B cell (primary cell): ENCODE measurements at regions not wholly inside any gene's neighbourhood (a gene's known extent, or its start where the extent isn't known, plus 50 kb on each side); places are given as distances from the start of the nearest gene placed in this dataset.

Experiments
- ATAC-seq: fragments of 200-7000 bp; cut with Tn5 transposase; one replicate; pipeline ENCODE4 v1.10.0; 2021; ENCODE audit warnings: low read depth, mild to moderate bottlenecking, moderate number of reproducible peaks, moderate library complexity
- CTCF ChIA-PET: fragments of 350-600 bp; sonication (Branson Sonifier 250); formaldehyde crosslinking; loops from one replicate; lab custom pipeline; 2021; ENCODE audit warnings: antibody characterized with exemption, inconsistent platforms; lab: Charles Lee
- POLR2A ChIA-PET: fragments of 350-600 bp; sonication (Branson Sonifier 250); formaldehyde crosslinking; loops from one replicate; lab custom pipeline; 2021; ENCODE audit warnings: antibody characterized with exemption; lab: Charles Lee
- DNase-seq: peaks from one replicate; pipeline ENCODE4 v3.0.0; 2013
- H2AFZ ChIP-seq: 2 replicates; pipeline ENCODE4 v1.6.1; 2012; ENCODE audit warnings: mild to moderate bottlenecking, low read depth, low read length; ENCODE audit not compliant: insufficient read depth, poor library complexity, severe bottlenecking
- H3K27ac ChIP-seq, 2 donors: 1 replicate in 1 of 2; 2 replicates in 1 of 2; pipeline ENCODE4 v1.5.1; 2012 to 2013; ENCODE audit warnings: low read length in 2 of 2, mild to moderate bottlenecking in 2 of 2, moderate library complexity in 1 of 2
- H3K27me3 ChIP-seq, 4 experiments: fragments of 200-600 bp in 1 of 4; sonication (generic) in 1 of 4; replicated peaks in 1 of 4; 1 replicate in 2 of 4; 2 replicates in 2 of 4; pipeline versions ENCODE4 v1.6.1 to v1.7.0; 2013 to 2016; ENCODE audit warnings: low read length in 3 of 4, mild to moderate bottlenecking in 2 of 4, mixed read lengths in 1 of 4, moderate library complexity in 1 of 4; ENCODE audit not compliant: insufficient read depth in 4 of 4, control insufficient read depth in 3 of 4; ENCODE audit errors: control extremely low read depth in 1 of 4
- H3K36me3 ChIP-seq, 2 experiments: replicated peaks in 1 of 2; 1 replicate in 1 of 2; 2 replicates in 1 of 2; pipeline versions ENCODE4 v1.6.1 to v1.7.1; 2013; ENCODE audit warnings: low read length in 1 of 2; ENCODE audit not compliant: insufficient read depth in 2 of 2, control insufficient read depth in 1 of 2; ENCODE audit errors: control extremely low read depth in 1 of 2, extremely low read depth in 1 of 2
- H3K4me1 ChIP-seq, 2 donors: fragments of 200-600 bp in 1 of 2; sonication (generic) in 1 of 2; 1 replicate in 1 of 2; 2 replicates in 1 of 2; pipeline versions ENCODE4 v1.5.1 to v1.6.1; 2013 to 2017; ENCODE audit warnings: low read length in 2 of 2; ENCODE audit not compliant: control insufficient read depth in 2 of 2, insufficient read depth in 2 of 2
- H3K4me2 ChIP-seq: replicated peaks from 2 replicates; pipeline ENCODE3; 2012; ENCODE audit warnings: mild to moderate bottlenecking, low read depth, low read length; ENCODE audit not compliant: poor library complexity, severe bottlenecking
- H3K4me3 ChIP-seq, 5 experiments: fragments of 200-600 bp in 1 of 5; sonication (generic) in 1 of 5; 1 replicate in 3 of 5; 2 replicates in 2 of 5; pipeline versions ENCODE4 v1.5.1 to v1.7.0; 2011 to 2016; ENCODE audit warnings: low read length in 4 of 5, mild to moderate bottlenecking in 4 of 5, low read depth in 2 of 5, control low read depth in 1 of 5, moderate library complexity in 1 of 5; ENCODE audit not compliant: insufficient read depth in 1 of 5; ENCODE audit errors: control extremely low read depth in 1 of 5, extremely low read depth in 1 of 5
- H3K79me2 ChIP-seq: fragments of 200-600 bp; sonication (generic); one replicate; pipeline ENCODE4 v1.6.0; 2016; ENCODE audit warnings: low read length; ENCODE audit not compliant: control insufficient read depth, insufficient read depth
- H3K9ac ChIP-seq: fragments of 200-600 bp; sonication (generic); 2 replicates; pipeline ENCODE4 v1.6.1; 2017; ENCODE audit warnings: mild to moderate bottlenecking, low read length, moderate library complexity
- H3K9me3 ChIP-seq, 3 donors: one replicate each; pipeline versions ENCODE4 v1.6.1 to v1.7.1; 2013; ENCODE audit warnings: low read length in 2 of 3; ENCODE audit not compliant: control insufficient read depth in 2 of 3, insufficient read depth in 1 of 3; ENCODE audit errors: control extremely low read depth in 1 of 3
- H4K20me1 ChIP-seq: 2 replicates; pipeline ENCODE4 v1.6.0; 2012; ENCODE audit warnings: mild to moderate bottlenecking, low read length; ENCODE audit not compliant: insufficient read depth, control insufficient read depth, poor library complexity, severe bottlenecking
- H3K27ac Mint-ChIP-seq: one replicate; pipeline ENCODE4 v1.8.0; 2021; ENCODE audit warnings: mixed read lengths
- H3K27me3 Mint-ChIP-seq: one replicate; pipeline ENCODE4 v1.8.0; 2021; ENCODE audit warnings: mixed read lengths
- H3K4me1 Mint-ChIP-seq: one replicate; pipeline ENCODE4 v1.8.0; 2021; ENCODE audit warnings: mixed read lengths
- H3K4me3 Mint-ChIP-seq: one replicate; pipeline ENCODE4 v1.8.0; 2021; ENCODE audit warnings: mixed read lengths
- H3K9me3 Mint-ChIP-seq: one replicate; pipeline ENCODE4 v1.8.0; 2022; ENCODE audit warnings: mixed read lengths; ENCODE audit not compliant: insufficient read depth
- EZH2 ChIP-seq: IDR thresholded peaks from 2 replicates; pipeline ENCODE4 v1.6.1; 2012; ENCODE audit warnings: borderline replicate concordance, low read depth, mild to moderate bottlenecking, moderate library complexity, low read length; ENCODE audit not compliant: insufficient read depth, poor library complexity, severe bottlenecking
- WGBS: methylation state at CpG from one replicate; pipeline ENCODE4 v1.1.5; 2013; ENCODE audit warnings: missing lambda C conversion rate; ENCODE audit not compliant: insufficient coverage; 5-methylcytosine and 5-hydroxymethylcytosine counted together
- intact Hi-C: fragments of 100-400 bp; cut with micrococcal nuclease; formaldehyde crosslinking; loops from one replicate; pipeline ENCODE4 v1.10.0; 2022
- TF ChIP-seq, protein P1 (sequence below): fragments of 200-600 bp; IDR thresholded peaks from one replicate; pipeline ENCODE4 v1.8.0; 2022; ENCODE audit warnings: antibody characterized with exemption, mild to moderate bottlenecking

DNA sequence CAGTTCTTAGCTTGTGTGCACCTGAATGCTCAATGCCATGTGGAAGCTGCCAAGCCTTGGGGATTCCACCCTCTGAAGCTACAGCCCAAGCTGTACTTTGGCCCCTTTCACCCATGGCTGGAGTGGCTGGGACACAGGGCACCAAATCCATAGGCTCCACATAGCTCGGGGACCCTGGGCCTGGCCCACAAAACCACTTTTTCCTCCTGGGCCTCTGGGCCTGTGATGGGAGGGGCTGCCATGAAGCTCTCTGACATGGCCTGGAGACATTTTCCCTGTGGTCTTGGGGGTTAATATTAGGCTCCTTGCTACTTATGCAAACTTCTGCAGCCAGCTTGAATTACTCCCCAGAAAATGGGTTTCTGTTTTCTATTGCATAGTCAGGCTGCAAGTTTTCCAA lies 579.9 kb downstream of the MATN1 start:
- H3K9me3 Mint-ChIP-seq: no peaks in the 10 kb centered on the region
- Histone ChIP-seq H3K4me2 (no peak overlapping the region), H3K27ac (no peak overlapping the region), H4K20me1 (no peaks in the 10 kb centered on the region), H3K9me3 (peaks cover 0 to 6% (median 0%) of the 10 kb centered on the region in 3 donors), H3K27me3 (no peaks in the 10 kb centered on the region), H3K4me1 (no peaks in the 10 kb centered on the region), H3K4me3 (no peak overlapping the region), H3K9ac (no peak overlapping the region), H3K79me2 (no peaks in the 10 kb centered on the region), H3K36me3 (no peaks in the 10 kb centered on the region), H2AFZ (no peak overlapping the region)
- POLR2A ChIA-PET: no interaction called here
- CTCF ChIA-PET: no interaction called here
- no peak overlapping the region for H3K27ac Mint-ChIP-seq
- no peak overlapping the region for H3K4me3 Mint-ChIP-seq
- no peaks in the 10 kb centered on the region for H3K4me1 Mint-ChIP-seq
- TF ChIP-seq, protein P1, sequence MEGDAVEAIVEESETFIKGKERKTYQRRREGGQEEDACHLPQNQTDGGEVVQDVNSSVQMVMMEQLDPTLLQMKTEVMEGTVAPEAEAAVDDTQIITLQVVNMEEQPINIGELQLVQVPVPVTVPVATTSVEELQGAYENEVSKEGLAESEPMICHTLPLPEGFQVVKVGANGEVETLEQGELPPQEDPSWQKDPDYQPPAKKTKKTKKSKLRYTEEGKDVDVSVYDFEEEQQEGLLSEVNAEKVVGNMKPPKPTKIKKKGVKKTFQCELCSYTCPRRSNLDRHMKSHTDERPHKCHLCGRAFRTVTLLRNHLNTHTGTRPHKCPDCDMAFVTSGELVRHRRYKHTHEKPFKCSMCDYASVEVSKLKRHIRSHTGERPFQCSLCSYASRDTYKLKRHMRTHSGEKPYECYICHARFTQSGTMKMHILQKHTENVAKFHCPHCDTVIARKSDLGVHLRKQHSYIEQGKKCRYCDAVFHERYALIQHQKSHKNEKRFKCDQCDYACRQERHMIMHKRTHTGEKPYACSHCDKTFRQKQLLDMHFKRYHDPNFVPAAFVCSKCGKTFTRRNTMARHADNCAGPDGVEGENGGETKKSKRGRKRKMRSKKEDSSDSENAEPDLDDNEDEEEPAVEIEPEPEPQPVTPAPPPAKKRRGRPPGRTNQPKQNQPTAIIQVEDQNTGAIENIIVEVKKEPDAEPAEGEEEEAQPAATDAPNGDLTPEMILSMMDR: no peak
- TF ChIP-seq EZH2: no peak
- 50% methylated on average over 1 of the region's 1 CpG for WGBS
- DNase-seq (no peak), ATAC-seq (no peak)
- H3K27me3 Mint-ChIP-seq: peaks cover 4% of the 10 kb centered on the region
- intact Hi-C loops: no loop called here

DNA sequence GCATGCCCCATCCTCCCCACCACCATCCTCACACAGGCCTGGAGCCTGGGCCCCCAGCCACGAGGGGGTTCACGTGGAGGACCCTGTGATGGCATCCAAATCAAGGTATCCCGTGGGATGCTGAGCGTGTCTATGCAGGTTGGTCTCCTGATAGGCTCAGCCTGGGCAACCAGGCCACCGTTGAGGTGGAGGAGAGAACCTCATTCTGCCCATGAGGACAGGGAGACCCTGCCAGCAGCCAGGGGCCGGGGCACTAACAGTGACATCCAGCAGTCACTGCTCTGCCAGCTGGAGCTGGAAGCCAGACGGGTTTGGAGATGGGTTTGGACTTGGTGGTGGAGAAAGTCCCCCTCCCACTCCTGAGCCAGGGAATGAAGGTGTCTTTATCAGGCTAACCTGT lies 582.8 kb downstream of the MATN1 start:
- WGBS: 83% methylated on average over 5 of the region's 7 CpGs
- CTCF ChIA-PET: no interaction called here
- ATAC-seq: no peak
- Histone ChIP-seq H3K4me2 (no peak overlapping the region), H3K4me1 (no peaks in the 10 kb centered on the region), H2AFZ (no peak overlapping the region), H3K4me3 (no peak overlapping the region), H3K27ac (no peak overlapping the region), H3K79me2 (no peaks in the 10 kb centered on the region), H4K20me1 (no peaks in the 10 kb centered on the region), H3K9me3 (peaks cover 0 to 6% (median 0%) of the 10 kb centered on the region in 3 donors), H3K27me3 (no peaks in the 10 kb centered on the region), H3K9ac (no peak overlapping the region), H3K36me3 (no peaks in the 10 kb centered on the region)
- no peak for DNase-seq
- Mint-ChIP-seq H3K27me3 (peaks cover 4% of the 10 kb centered on the region), H3K4me1 (no peaks in the 10 kb centered on the region), H3K4me3 (no peak overlapping the region), H3K27ac (no peak overlapping the region), H3K9me3 (no peaks in the 10 kb centered on the region)
- intact Hi-C loops: no loop called here
- POLR2A ChIA-PET: no interaction called here
- no peak for TF ChIP-seq EZH2
- TF ChIP-seq, protein P1: no peak
